ENCODE measurements at regions not wholly inside any gene's neighbourhood (a gene's known extent, or its start where the extent isn't known, plus 50 kb on each side); places are given as distances from the start of the nearest gene placed in this dataset.

DNA sequence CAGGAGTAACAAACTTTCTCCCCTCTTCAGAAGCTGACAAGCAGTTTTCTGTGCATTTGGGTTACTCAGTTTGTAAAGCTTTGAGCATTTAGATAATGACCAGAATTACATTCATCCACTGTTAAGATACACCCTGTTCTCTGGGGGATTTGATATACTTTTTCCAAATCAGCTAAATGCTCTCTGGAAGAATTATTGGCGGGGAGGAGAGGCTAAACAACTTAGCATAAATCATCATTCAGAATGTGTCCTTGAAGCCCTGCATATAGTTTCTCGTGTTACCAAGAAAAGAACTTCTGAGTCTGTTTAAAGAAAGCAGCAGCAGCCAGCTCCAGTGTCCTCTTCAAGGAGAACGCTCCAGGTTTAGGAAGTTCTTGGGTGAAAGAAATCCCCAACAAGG, 54.9 kb upstream of the LDLRAD3 start:
- no peaks in the 10 kb centered on the region for H3K9me3 Mint-ChIP-seq (ENCODE audit: unreplicated experiment)
- CTCF ChIA-PET, result no interaction called here
- no peak overlapping the region for H3K27ac Mint-ChIP-seq (ENCODE audit: unreplicated experiment)
- no peaks in the 10 kb centered on the region for H3K27me3 ChIP-seq (replicated peaks; ENCODE audit: control insufficient read depth, insufficient read depth, low read length)
- intact Hi-C loops (cut with micrococcal nuclease; ENCODE audit: unreplicated experiment), result no loop called here
- peaks cover 7% of the 10 kb centered on the region for H3K4me1 ChIP-seq
- no peaks in the 10 kb centered on the region for H3K9me3 ChIP-seq
- no TSS peak for BruUV-seq (replicated peaks)
- peaks cover 3% of the 10 kb centered on the region for H3K27me3 Mint-ChIP-seq (ENCODE audit: insufficient read depth, unreplicated experiment)
- H3K36me3 ChIP-seq (ENCODE audit: control insufficient read depth, insufficient read depth, low read length), result no peaks in the 10 kb centered on the region
- H3K4me3 Mint-ChIP-seq (ENCODE audit: unreplicated experiment), result no peak overlapping the region
- no peak for DNase-seq
- TF ChIP-seq, protein P1, sequence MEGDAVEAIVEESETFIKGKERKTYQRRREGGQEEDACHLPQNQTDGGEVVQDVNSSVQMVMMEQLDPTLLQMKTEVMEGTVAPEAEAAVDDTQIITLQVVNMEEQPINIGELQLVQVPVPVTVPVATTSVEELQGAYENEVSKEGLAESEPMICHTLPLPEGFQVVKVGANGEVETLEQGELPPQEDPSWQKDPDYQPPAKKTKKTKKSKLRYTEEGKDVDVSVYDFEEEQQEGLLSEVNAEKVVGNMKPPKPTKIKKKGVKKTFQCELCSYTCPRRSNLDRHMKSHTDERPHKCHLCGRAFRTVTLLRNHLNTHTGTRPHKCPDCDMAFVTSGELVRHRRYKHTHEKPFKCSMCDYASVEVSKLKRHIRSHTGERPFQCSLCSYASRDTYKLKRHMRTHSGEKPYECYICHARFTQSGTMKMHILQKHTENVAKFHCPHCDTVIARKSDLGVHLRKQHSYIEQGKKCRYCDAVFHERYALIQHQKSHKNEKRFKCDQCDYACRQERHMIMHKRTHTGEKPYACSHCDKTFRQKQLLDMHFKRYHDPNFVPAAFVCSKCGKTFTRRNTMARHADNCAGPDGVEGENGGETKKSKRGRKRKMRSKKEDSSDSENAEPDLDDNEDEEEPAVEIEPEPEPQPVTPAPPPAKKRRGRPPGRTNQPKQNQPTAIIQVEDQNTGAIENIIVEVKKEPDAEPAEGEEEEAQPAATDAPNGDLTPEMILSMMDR (IDR thresholded peaks at IDR 0.05; ENCODE audit: insufficient read depth in 1 of 2, low read depth in 1 of 2, low read length in 1 of 2, severe bottlenecking in 1 of 2, unreplicated experiment in 1 of 2), result no peak
- peaks cover 15% of the 10 kb centered on the region for H3K4me1 Mint-ChIP-seq (ENCODE audit: low read depth, unreplicated experiment)
- POLR2A ChIA-PET, result no interaction called here
- H3K4me3 ChIP-seq (ENCODE audit: low read depth, low read length), result no peak overlapping the region
- H3K36me3 Mint-ChIP-seq (ENCODE audit: insufficient read depth, unreplicated experiment), result no peaks in the 10 kb centered on the region

DNA sequence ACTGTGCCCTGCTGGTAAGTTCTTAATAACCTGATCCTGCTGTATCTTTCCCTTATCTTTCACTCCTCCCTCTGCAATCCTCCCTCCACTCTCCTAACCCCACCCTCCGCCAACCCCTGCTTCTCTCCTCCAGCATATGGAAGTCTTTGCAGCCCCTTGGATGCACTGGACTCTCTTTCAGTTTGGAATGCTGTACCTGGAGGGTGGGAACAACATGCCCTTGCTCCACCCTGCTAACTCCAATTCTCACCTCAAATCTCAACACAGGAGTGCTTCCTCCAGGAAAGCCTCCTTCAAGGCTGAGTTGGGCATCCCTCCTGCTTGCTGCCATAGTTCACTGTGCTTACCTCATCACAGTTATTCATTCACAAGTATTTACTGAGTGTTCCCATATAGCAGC, 52.8 kb upstream of the LDLRAD3 start:
- Histone ChIP-seq H3K27me3 (replicated peaks; ENCODE audit: control insufficient read depth, insufficient read depth, low read length) (no peaks in the 10 kb centered on the region), H3K4me3 (ENCODE audit: low read depth, low read length) (no peak overlapping the region), H3K9me3 (no peaks in the 10 kb centered on the region), H3K36me3 (ENCODE audit: control insufficient read depth, insufficient read depth, low read length) (no peaks in the 10 kb centered on the region), H3K4me1 (peaks cover 8% of the 10 kb centered on the region)
- Mint-ChIP-seq H3K36me3 (ENCODE audit: insufficient read depth, unreplicated experiment) (no peaks in the 10 kb centered on the region), H3K4me1 (ENCODE audit: low read depth, unreplicated experiment) (peaks cover 22% of the 10 kb centered on the region), H3K27ac (ENCODE audit: unreplicated experiment) (no peak overlapping the region), H3K4me3 (ENCODE audit: unreplicated experiment) (no peak overlapping the region), H3K9me3 (ENCODE audit: unreplicated experiment) (no peaks in the 10 kb centered on the region), H3K27me3 (ENCODE audit: insufficient read depth, unreplicated experiment) (peaks cover under 1% of the 10 kb centered on the region)
- ChIA-PET POLR2A (no interaction called here), CTCF (no interaction called here)
- BruUV-seq (replicated peaks), result no TSS peak
- no peak for DNase-seq
- TF ChIP-seq, protein P1 (IDR thresholded peaks at IDR 0.05; ENCODE audit: insufficient read depth in 1 of 2, low read depth in 1 of 2, low read length in 1 of 2, severe bottlenecking in 1 of 2, unreplicated experiment in 1 of 2), result no peak
- intact Hi-C loops (cut with micrococcal nuclease; ENCODE audit: unreplicated experiment), result no loop called here

DNA sequence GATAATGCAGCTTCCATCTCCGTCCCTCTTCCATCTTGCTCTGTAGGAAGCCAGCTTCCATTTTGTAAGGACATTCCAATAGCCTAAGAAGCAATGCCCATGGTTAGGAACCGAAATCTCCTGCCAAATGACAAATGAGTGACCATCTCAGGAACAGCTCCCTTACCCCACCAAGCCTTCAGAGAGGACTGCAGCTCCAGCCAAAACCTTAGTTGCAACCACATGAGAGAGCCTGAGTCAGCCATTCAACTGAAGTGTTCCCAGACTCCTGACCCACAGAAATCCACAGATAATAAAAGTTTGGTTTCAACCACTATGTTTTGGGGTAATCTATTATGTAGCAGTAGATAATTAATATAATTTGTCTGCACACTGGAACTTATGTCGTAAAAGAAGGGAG, 51.7 kb upstream of the LDLRAD3 start:
- Histone ChIP-seq H3K27me3 (replicated peaks; ENCODE audit: control insufficient read depth, insufficient read depth, low read length) (no peaks in the 10 kb centered on the region), H3K4me1 (peaks cover 8% of the 10 kb centered on the region), H3K9me3 (no peaks in the 10 kb centered on the region), H3K4me3 (ENCODE audit: low read depth, low read length) (no peak overlapping the region), H3K36me3 (ENCODE audit: control insufficient read depth, insufficient read depth, low read length) (no peaks in the 10 kb centered on the region)
- no TSS peak for BruUV-seq (replicated peaks)
- Mint-ChIP-seq H3K27ac (ENCODE audit: unreplicated experiment) (no peak overlapping the region), H3K36me3 (ENCODE audit: insufficient read depth, unreplicated experiment) (no peaks in the 10 kb centered on the region), H3K4me3 (ENCODE audit: unreplicated experiment) (no peak overlapping the region), H3K9me3 (ENCODE audit: unreplicated experiment) (no peaks in the 10 kb centered on the region), H3K4me1 (ENCODE audit: low read depth, unreplicated experiment) (peaks cover 22% of the 10 kb centered on the region), H3K27me3 (ENCODE audit: insufficient read depth, unreplicated experiment) (no peaks in the 10 kb centered on the region)
- DNase-seq, result no peak
- intact Hi-C loops (cut with micrococcal nuclease; ENCODE audit: unreplicated experiment), result no loop called here
- CTCF ChIA-PET, result no interaction called here
- TF ChIP-seq, protein P1 (IDR thresholded peaks at IDR 0.05; ENCODE audit: insufficient read depth in 1 of 2, low read depth in 1 of 2, low read length in 1 of 2, severe bottlenecking in 1 of 2, unreplicated experiment in 1 of 2), result no peak
- POLR2A ChIA-PET, result no interaction called here
